ENCODE measurements at regions not wholly inside any gene's neighbourhood (a gene's known extent, or its start where the extent isn't known, plus 50 kb on each side); places are given as distances from the start of the nearest gene placed in this dataset.
"Not testable (repeated sequence)": the region's sequence is repeated elsewhere in the genome, so short reads cannot be mapped to it uniquely, and the experiment has no call there.

GRCh38 chr5:58315794-58316193, 144.1 kb downstream of the PLK2 start:
- no peak overlapping the region for H3K4me3 ChIP-seq
- no peak overlapping the region for H3K27ac ChIP-seq
- no peaks in the 10 kb centered on the region for H3K9me3 ChIP-seq
- no peaks in the 10 kb centered on the region for H3K4me1 ChIP-seq
- ATAC-seq (ENCODE audit: low FRiP score in 2 of 2), result no peak
- H3K36me3 ChIP-seq, result no peaks in the 10 kb centered on the region
- H3K27me3 ChIP-seq, result no peaks in the 10 kb centered on the region
- no peak for DNase-seq
- WGBS, 2 donors, result 92 to 97% methylated on average over 1 of the region's 1 CpG
- no peak for TF ChIP-seq EP300 (IDR thresholded peaks at IDR 0.05)
- TF ChIP-seq, protein P1, sequence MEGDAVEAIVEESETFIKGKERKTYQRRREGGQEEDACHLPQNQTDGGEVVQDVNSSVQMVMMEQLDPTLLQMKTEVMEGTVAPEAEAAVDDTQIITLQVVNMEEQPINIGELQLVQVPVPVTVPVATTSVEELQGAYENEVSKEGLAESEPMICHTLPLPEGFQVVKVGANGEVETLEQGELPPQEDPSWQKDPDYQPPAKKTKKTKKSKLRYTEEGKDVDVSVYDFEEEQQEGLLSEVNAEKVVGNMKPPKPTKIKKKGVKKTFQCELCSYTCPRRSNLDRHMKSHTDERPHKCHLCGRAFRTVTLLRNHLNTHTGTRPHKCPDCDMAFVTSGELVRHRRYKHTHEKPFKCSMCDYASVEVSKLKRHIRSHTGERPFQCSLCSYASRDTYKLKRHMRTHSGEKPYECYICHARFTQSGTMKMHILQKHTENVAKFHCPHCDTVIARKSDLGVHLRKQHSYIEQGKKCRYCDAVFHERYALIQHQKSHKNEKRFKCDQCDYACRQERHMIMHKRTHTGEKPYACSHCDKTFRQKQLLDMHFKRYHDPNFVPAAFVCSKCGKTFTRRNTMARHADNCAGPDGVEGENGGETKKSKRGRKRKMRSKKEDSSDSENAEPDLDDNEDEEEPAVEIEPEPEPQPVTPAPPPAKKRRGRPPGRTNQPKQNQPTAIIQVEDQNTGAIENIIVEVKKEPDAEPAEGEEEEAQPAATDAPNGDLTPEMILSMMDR (IDR thresholded peaks at IDR 0.05), result no peak
- no peak for TF ChIP-seq POLR2AphosphoS5 (IDR thresholded peaks at IDR 0.05)
- no peak for TF ChIP-seq POLR2A (IDR thresholded peaks at IDR 0.05)

- ATAC-seq (ENCODE audit: low FRiP score in 2 of 2) (no peak), DNase-seq (no peak)
- H3K9me3 ChIP-seq, result no peaks in the 10 kb centered on the region
- TF ChIP-seq POLR2AphosphoS5 (IDR thresholded peaks at IDR 0.05) (no peak), EP300 (IDR thresholded peaks at IDR 0.05) (no peak), POLR2A (IDR thresholded peaks at IDR 0.05) (no peak)
- TF ChIP-seq, protein P1 (IDR thresholded peaks at IDR 0.05), result no peak
- no peaks in the 10 kb centered on the region for H3K4me1 ChIP-seq
- 66 to 76% methylated on average over 4 of the region's 4 CpGs for WGBS, 2 donors
- H3K27ac ChIP-seq, result no peak overlapping the region
- no peaks in the 10 kb centered on the region for H3K36me3 ChIP-seq
- H3K27me3 ChIP-seq, result no peaks in the 10 kb centered on the region
- no peak overlapping the region for H3K4me3 ChIP-seq
Observed at GRCh38 chr5:58314356-58315210, 145.3 kb downstream of the PLK2 start.

GRCh38 chr5:58312299-58312698, 147.6 kb downstream of the PLK2 start:
- H3K9me3 ChIP-seq, result no peaks in the 10 kb centered on the region
- TF ChIP-seq, protein P1 (IDR thresholded peaks at IDR 0.05), result no peak
- TF ChIP-seq EP300 (IDR thresholded peaks at IDR 0.05), result no peak
- no peak for TF ChIP-seq POLR2AphosphoS5 (IDR thresholded peaks at IDR 0.05)
- TF ChIP-seq POLR2A (IDR thresholded peaks at IDR 0.05), result no peak
- no peak overlapping the region for H3K27ac ChIP-seq
- no peak overlapping the region for H3K4me3 ChIP-seq
- no peaks in the 10 kb centered on the region for H3K27me3 ChIP-seq
- no peaks in the 10 kb centered on the region for H3K36me3 ChIP-seq
- H3K4me1 ChIP-seq, result no peaks in the 10 kb centered on the region
- no peak for DNase-seq
- ATAC-seq (ENCODE audit: low FRiP score in 2 of 2), result no peak
- 86 to 96% methylated on average over 5 of the region's 5 CpGs for whole genome bisulfite sequencing, 2 donors

GRCh38 chr5:58311526-58311925, 148.4 kb downstream of the PLK2 start:
- no peak for TF ChIP-seq POLR2A (IDR thresholded peaks at IDR 0.05)
- no peak for TF ChIP-seq POLR2AphosphoS5 (IDR thresholded peaks at IDR 0.05)
- no peak for TF ChIP-seq EP300 (IDR thresholded peaks at IDR 0.05)
- TF ChIP-seq, protein P1 (IDR thresholded peaks at IDR 0.05), result no peak
- no peaks in the 10 kb centered on the region for H3K4me1 ChIP-seq
- no peak overlapping the region for H3K27ac ChIP-seq
- 95% methylated on average over 3 of the region's 3 CpGs for WGBS, 2 donors
- H3K36me3 ChIP-seq, result no peaks in the 10 kb centered on the region
- no peak for DNase-seq
- no peak overlapping the region for H3K4me3 ChIP-seq
- H3K27me3 ChIP-seq, result no peaks in the 10 kb centered on the region
- ATAC-seq (ENCODE audit: low FRiP score in 2 of 2), result no peak
- H3K9me3 ChIP-seq, result no peaks in the 10 kb centered on the region

DNA sequence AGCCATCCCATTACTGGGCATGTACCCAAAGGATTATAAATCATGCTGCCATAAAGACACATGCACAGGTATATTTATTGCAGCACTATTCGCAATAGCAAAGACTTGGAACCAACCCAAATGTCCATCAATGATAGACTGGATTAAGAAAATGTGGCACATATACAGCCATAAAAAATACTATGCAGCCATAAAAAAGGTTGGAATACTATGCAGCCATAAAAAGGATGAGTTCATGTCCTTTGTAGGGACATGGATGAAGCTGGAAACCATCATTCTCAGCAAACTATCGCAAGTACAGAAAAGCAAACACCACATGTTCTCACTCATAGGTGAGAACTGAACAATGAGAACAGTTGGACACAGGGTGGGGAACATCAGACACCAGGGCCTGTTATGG, 151.5 kb downstream of the PLK2 start:
- H3K9me3 ChIP-seq; H3K4me3 ChIP-seq; H3K36me3 ChIP-seq; DNase-seq; H3K27me3 ChIP-seq; H3K4me1 ChIP-seq; H3K27ac ChIP-seq; ATAC-seq (ENCODE audit: low FRiP score in 2 of 2): not testable (repeated sequence)
- WGBS, 2 donors, result 93 to 95% methylated on average over 2 of the region's 2 CpGs
